Erythroblast (primary cell): ENCODE measurements at regions not wholly inside any gene's neighbourhood (a gene's known extent, or its start where the extent isn't known, plus 50 kb on each side); places are given as distances from the start of the nearest gene placed in this dataset.

Experiments used
- GATA1 ChIP-seq: IDR thresholded peaks from 2 replicates; pipeline ENCODE4 v1.6.1; 2011; ENCODE audit warnings: low read depth, mild to moderate bottlenecking, control low read depth, low read length, moderate library complexity
- POLR2A ChIP-seq: IDR thresholded peaks from 2 replicates; pipeline ENCODE4 v1.6.1; 2011; ENCODE audit warnings: mild to moderate bottlenecking, low read length

- TF ChIP-seq POLR2A (no peak), GATA1 (no peak)
Observed at GRCh38 chr1:232524056-232524455, 105.9 kb downstream of the SIPA1L2 start.
